GM12892 (cell line): ENCODE measurements at regions not wholly inside any gene's neighbourhood (a gene's known extent, or its start where the extent isn't known, plus 50 kb on each side); places are given as distances from the start of the nearest gene placed in this dataset.

Experiments used
- POLR2A ChIP-seq: IDR thresholded peaks from 2 replicates; pipeline ENCODE4 v1.6.1; 2011; ENCODE audit warnings: low read depth, low read length, control low read depth
- POLR2AphosphoS5 ChIP-seq: IDR thresholded peaks from 2 replicates; pipeline ENCODE4 v1.6.1; 2011; ENCODE audit warnings: low read depth, low read length, control low read depth

- TF ChIP-seq POLR2A, result no peak
- no peak for TF ChIP-seq POLR2AphosphoS5
Observed at GRCh38 chr2:76307495-76307894, 596.8 kb upstream of the GCFC2 start.
